ENCODE measurements at regions not wholly inside any gene's neighbourhood (a gene's known extent, or its start where the extent isn't known, plus 50 kb on each side); places are given as distances from the start of the nearest gene placed in this dataset.

- Histone ChIP-seq H3K36me3 (ENCODE audit: insufficient read depth, low read length) (no peaks in the 10 kb centered on the region), H3K4me2 (ENCODE audit: low read depth, low read length, poor library complexity, severe bottlenecking) (no peak overlapping the region), H3F3A (ENCODE audit: low read depth) (no peaks in the 10 kb centered on the region), H3K9ac (ENCODE audit: low read depth, low read length, poor library complexity, severe bottlenecking) (no peak overlapping the region), H4K20me1 (ENCODE audit: insufficient read depth, low read length, poor library complexity, severe bottlenecking) (no peaks in the 10 kb centered on the region), H3K9me3 (ENCODE audit: insufficient read depth, low read depth, low read length) (no peaks in the 10 kb centered on the region), H2AFZ (ENCODE audit: low read length) (no peak overlapping the region), H3K4me3 (ENCODE audit: low read length, poor library complexity, severe bottlenecking) (no peak overlapping the region), H3K9me2 (replicated peaks; ENCODE audit: low read depth, low read length) (no peaks in the 10 kb centered on the region), H3K79me2 (ENCODE audit: insufficient read depth, low read length) (no peaks in the 10 kb centered on the region), H3K27me3 (ENCODE audit: insufficient read depth, low read length, poor library complexity, severe bottlenecking) (no peaks in the 10 kb centered on the region), H3K4me1 (ENCODE audit: insufficient read depth, low read length, poor library complexity, severe bottlenecking) (no peaks in the 10 kb centered on the region)
- TF ChIP-seq CTCF (conservative IDR thresholded peaks at IDR 0.05; ENCODE audit: low read length): no peak
- no peak for TF ChIP-seq EZH2phosphoT487 (IDR thresholded peaks at IDR 0.05; ENCODE audit: borderline replicate concordance)
Measured at GRCh38 chr4:96630839-96631238, 790.9 kb downstream of the PDHA2 start.

- Histone ChIP-seq H3K4me3 (ENCODE audit: low read length, poor library complexity, severe bottlenecking) (no peak overlapping the region), H3K4me2 (ENCODE audit: low read depth, low read length, poor library complexity, severe bottlenecking) (no peak overlapping the region), H3K79me2 (ENCODE audit: insufficient read depth, low read length) (no peaks in the 10 kb centered on the region), H4K20me1 (ENCODE audit: insufficient read depth, low read length, poor library complexity, severe bottlenecking) (no peaks in the 10 kb centered on the region), H3K27me3 (ENCODE audit: insufficient read depth, low read length, poor library complexity, severe bottlenecking) (no peaks in the 10 kb centered on the region), H3K36me3 (ENCODE audit: insufficient read depth, low read length) (no peaks in the 10 kb centered on the region), H3K4me1 (ENCODE audit: insufficient read depth, low read length, poor library complexity, severe bottlenecking) (no peaks in the 10 kb centered on the region), H3K9me2 (replicated peaks; ENCODE audit: low read depth, low read length) (no peaks in the 10 kb centered on the region), H3F3A (ENCODE audit: low read depth) (no peaks in the 10 kb centered on the region), H3K9ac (ENCODE audit: low read depth, low read length, poor library complexity, severe bottlenecking) (no peak overlapping the region), H3K9me3 (ENCODE audit: insufficient read depth, low read depth, low read length) (no peaks in the 10 kb centered on the region), H2AFZ (ENCODE audit: low read length) (no peak overlapping the region)
- TF ChIP-seq CTCF (conservative IDR thresholded peaks at IDR 0.05; ENCODE audit: low read length): no peak
- TF ChIP-seq EZH2phosphoT487 (IDR thresholded peaks at IDR 0.05; ENCODE audit: borderline replicate concordance): no peak
Measured at GRCh38 chr4:96637971-96638412, 798.1 kb downstream of the PDHA2 start.

GRCh38 chr4:96639932-96640331, 800.0 kb downstream of the PDHA2 start:
- H3F3A ChIP-seq (ENCODE audit: low read depth): no peaks in the 10 kb centered on the region
- no peaks in the 10 kb centered on the region for H3K36me3 ChIP-seq (ENCODE audit: insufficient read depth, low read length)
- H3K27me3 ChIP-seq (ENCODE audit: insufficient read depth, low read length, poor library complexity, severe bottlenecking): no peaks in the 10 kb centered on the region
- H3K9me3 ChIP-seq (ENCODE audit: insufficient read depth, low read depth, low read length): no peaks in the 10 kb centered on the region
- H3K9ac ChIP-seq (ENCODE audit: low read depth, low read length, poor library complexity, severe bottlenecking): no peak overlapping the region
- H3K4me2 ChIP-seq (ENCODE audit: low read depth, low read length, poor library complexity, severe bottlenecking): no peak overlapping the region
- H4K20me1 ChIP-seq (ENCODE audit: insufficient read depth, low read length, poor library complexity, severe bottlenecking): no peaks in the 10 kb centered on the region
- no peak overlapping the region for H3K4me3 ChIP-seq (ENCODE audit: low read length, poor library complexity, severe bottlenecking)
- no peaks in the 10 kb centered on the region for H3K79me2 ChIP-seq (ENCODE audit: insufficient read depth, low read length)
- no peaks in the 10 kb centered on the region for H3K4me1 ChIP-seq (ENCODE audit: insufficient read depth, low read length, poor library complexity, severe bottlenecking)
- no peak overlapping the region for H2AFZ ChIP-seq (ENCODE audit: low read length)
- H3K9me2 ChIP-seq (replicated peaks; ENCODE audit: low read depth, low read length): no peaks in the 10 kb centered on the region
- TF ChIP-seq EZH2phosphoT487 (IDR thresholded peaks at IDR 0.05; ENCODE audit: borderline replicate concordance): no peak
- TF ChIP-seq CTCF (conservative IDR thresholded peaks at IDR 0.05; ENCODE audit: low read length): no peak
